ENCODE measurements at regions not wholly inside any gene's neighbourhood (a gene's known extent, or its start where the extent isn't known, plus 50 kb on each side); places are given as distances from the start of the nearest gene placed in this dataset.

DNA sequence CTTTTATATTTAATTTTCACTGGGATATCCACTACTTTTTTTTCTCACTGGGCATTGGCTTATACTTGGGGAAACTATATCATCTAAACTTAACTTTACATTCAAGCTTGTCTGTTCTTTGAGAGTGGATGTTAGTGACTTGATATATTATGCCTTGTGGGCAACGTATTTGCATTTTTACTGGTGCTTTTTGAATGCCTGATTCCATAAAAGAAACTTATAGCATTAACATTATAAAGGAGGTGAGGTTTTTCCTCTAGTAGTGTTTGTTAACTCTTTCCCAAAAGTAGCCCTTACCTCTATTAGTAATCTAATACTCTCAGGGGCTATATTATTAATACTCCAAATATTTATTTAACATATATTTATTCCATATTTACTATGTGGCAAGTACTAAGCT, 416.5 kb downstream of the PLA2G4A start:
- no peaks in the 10 kb centered on the region for H3K9me2 ChIP-seq (replicated peaks; ENCODE audit: insufficient read depth, low read length)

DNA sequence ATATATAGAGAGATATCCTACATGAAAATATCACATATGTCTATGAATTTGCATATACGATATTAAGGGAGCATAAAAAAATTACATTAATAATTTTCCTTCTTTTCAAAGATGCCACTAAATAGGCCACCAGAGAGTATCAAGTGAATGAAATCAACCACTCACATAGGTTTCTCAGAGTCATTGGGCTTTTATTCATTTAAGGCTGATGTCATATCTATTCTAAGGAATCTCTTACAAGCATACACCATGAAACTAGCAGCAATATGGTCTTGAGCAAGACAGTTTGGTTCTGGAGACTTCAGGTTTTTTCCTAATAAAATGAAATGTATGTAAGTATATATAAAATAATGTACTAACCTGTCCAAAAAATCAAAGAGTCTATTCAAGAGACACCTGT, 420.4 kb downstream of the PLA2G4A start:
- TF ChIP-seq EZH2 (optimal IDR thresholded peaks at IDR 0.05; ENCODE audit: low read depth, low read length) (no peak), EZH2phosphoT487 (IDR thresholded peaks at IDR 0.05; ENCODE audit: low read length) (no peak)
- TF ChIP-seq, protein P1, sequence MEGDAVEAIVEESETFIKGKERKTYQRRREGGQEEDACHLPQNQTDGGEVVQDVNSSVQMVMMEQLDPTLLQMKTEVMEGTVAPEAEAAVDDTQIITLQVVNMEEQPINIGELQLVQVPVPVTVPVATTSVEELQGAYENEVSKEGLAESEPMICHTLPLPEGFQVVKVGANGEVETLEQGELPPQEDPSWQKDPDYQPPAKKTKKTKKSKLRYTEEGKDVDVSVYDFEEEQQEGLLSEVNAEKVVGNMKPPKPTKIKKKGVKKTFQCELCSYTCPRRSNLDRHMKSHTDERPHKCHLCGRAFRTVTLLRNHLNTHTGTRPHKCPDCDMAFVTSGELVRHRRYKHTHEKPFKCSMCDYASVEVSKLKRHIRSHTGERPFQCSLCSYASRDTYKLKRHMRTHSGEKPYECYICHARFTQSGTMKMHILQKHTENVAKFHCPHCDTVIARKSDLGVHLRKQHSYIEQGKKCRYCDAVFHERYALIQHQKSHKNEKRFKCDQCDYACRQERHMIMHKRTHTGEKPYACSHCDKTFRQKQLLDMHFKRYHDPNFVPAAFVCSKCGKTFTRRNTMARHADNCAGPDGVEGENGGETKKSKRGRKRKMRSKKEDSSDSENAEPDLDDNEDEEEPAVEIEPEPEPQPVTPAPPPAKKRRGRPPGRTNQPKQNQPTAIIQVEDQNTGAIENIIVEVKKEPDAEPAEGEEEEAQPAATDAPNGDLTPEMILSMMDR (IDR thresholded peaks at IDR 0.05; ENCODE audit: low read length) = no peak
- no peak for DNase-seq

More for the DNA sequence above, 416.5 kb downstream of the PLA2G4A start:
- no peaks in the 10 kb centered on the region for H3K79me2 ChIP-seq (ENCODE audit: low read length)
- H3K4me1 ChIP-seq (ENCODE audit: low read length) = no peaks in the 10 kb centered on the region
- TF ChIP-seq EZH2phosphoT487 (IDR thresholded peaks at IDR 0.05; ENCODE audit: low read length) (no peak), EZH2 (optimal IDR thresholded peaks at IDR 0.05; ENCODE audit: low read depth, low read length) (no peak)
- TF ChIP-seq, protein P1 (IDR thresholded peaks at IDR 0.05; ENCODE audit: low read length) = no peak
- no peak overlapping the region for H3K4me3 ChIP-seq (ENCODE audit: low read length)
- no peak overlapping the region for H3K9ac ChIP-seq (ENCODE audit: low read length)
- no peaks in the 10 kb centered on the region for H3K9me3 ChIP-seq (replicated peaks; ENCODE audit: insufficient read depth, low read length)
- H4K20me1 ChIP-seq (ENCODE audit: insufficient read depth, low read length) = no peaks in the 10 kb centered on the region
- no peak overlapping the region for H3K4me2 ChIP-seq (ENCODE audit: low read depth, low read length)
- H3K36me3 ChIP-seq (replicated peaks; ENCODE audit: insufficient read depth, low read length) = no peaks in the 10 kb centered on the region
- H2AFZ ChIP-seq (ENCODE audit: low read length) = no peak overlapping the region
- no peaks in the 10 kb centered on the region for H3K27me3 ChIP-seq (replicated peaks; ENCODE audit: insufficient read depth, low read length)
- H3F3A ChIP-seq (ENCODE audit: insufficient read depth, low read length) = no peaks in the 10 kb centered on the region
- no peak overlapping the region; the same call in 1 of the 2 replicates for H3K27ac ChIP-seq (ENCODE audit: low read length)
- DNase-seq = no peak

DNA sequence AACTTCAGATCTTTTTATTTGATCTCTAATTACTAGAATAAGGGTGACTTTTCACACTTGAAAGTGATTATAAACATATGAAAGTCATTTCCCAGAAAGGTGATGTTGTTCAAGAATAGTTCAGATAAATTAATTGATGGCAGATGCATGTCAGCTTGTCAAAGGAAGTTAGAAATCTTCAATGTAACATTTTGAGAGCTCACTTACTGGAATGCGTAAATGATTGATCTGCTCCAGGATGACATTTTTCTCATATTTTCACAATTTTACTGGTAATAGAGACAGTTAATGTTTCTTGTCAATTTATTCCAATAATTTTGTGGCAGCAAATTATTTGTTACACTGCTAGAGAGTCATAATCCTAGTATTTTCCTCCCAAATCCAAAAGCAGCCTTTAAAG, 424.2 kb downstream of the PLA2G4A start:
- no peaks in the 10 kb centered on the region for H3K27me3 ChIP-seq (replicated peaks; ENCODE audit: insufficient read depth, low read length)
- TF ChIP-seq EZH2phosphoT487 (IDR thresholded peaks at IDR 0.05; ENCODE audit: low read length) (no peak), EZH2 (optimal IDR thresholded peaks at IDR 0.05; ENCODE audit: low read depth, low read length) (no peak)
- TF ChIP-seq, protein P1 (IDR thresholded peaks at IDR 0.05; ENCODE audit: low read length) = no peak
- no peak overlapping the region for H3K4me3 ChIP-seq (ENCODE audit: low read length)
- DNase-seq = no peak
- no peak overlapping the region for H3K27ac ChIP-seq (ENCODE audit: low read length)
- H3F3A ChIP-seq (ENCODE audit: insufficient read depth, low read length) = no peaks in the 10 kb centered on the region
- no peak overlapping the region for H3K9ac ChIP-seq (ENCODE audit: low read length)
- no peaks in the 10 kb centered on the region for H4K20me1 ChIP-seq (ENCODE audit: insufficient read depth, low read length)
- H3K79me2 ChIP-seq (ENCODE audit: low read length) = no peaks in the 10 kb centered on the region
- H3K9me2 ChIP-seq (replicated peaks; ENCODE audit: insufficient read depth, low read length) = no peaks in the 10 kb centered on the region
- no peaks in the 10 kb centered on the region for H3K4me1 ChIP-seq (ENCODE audit: low read length)
- no peak overlapping the region for H3K4me2 ChIP-seq (ENCODE audit: low read depth, low read length)
- no peaks in the 10 kb centered on the region for H3K36me3 ChIP-seq (replicated peaks; ENCODE audit: insufficient read depth, low read length)
- no peaks in the 10 kb centered on the region for H3K9me3 ChIP-seq (replicated peaks; ENCODE audit: insufficient read depth, low read length)
- H2AFZ ChIP-seq (ENCODE audit: low read length) = no peak overlapping the region

More for the DNA sequence above, 420.4 kb downstream of the PLA2G4A start:
- H3K9ac ChIP-seq (ENCODE audit: low read length) = no peak overlapping the region
- H3K9me3 ChIP-seq (replicated peaks; ENCODE audit: insufficient read depth, low read length) = no peaks in the 10 kb centered on the region
- no peak overlapping the region for H2AFZ ChIP-seq (ENCODE audit: low read length)
- H4K20me1 ChIP-seq (ENCODE audit: insufficient read depth, low read length) = no peaks in the 10 kb centered on the region
- no peak overlapping the region for H3K4me3 ChIP-seq (ENCODE audit: low read length)
- no peaks in the 10 kb centered on the region for H3K79me2 ChIP-seq (ENCODE audit: low read length)
- H3K9me2 ChIP-seq (replicated peaks; ENCODE audit: insufficient read depth, low read length) = no peaks in the 10 kb centered on the region
- H3K27ac ChIP-seq (ENCODE audit: low read length) = no peak overlapping the region
- no peaks in the 10 kb centered on the region for H3K36me3 ChIP-seq (replicated peaks; ENCODE audit: insufficient read depth, low read length)
- no peaks in the 10 kb centered on the region for H3K27me3 ChIP-seq (replicated peaks; ENCODE audit: insufficient read depth, low read length)
- no peaks in the 10 kb centered on the region for H3K4me1 ChIP-seq (ENCODE audit: low read length)
- no peak overlapping the region for H3K4me2 ChIP-seq (ENCODE audit: low read depth, low read length)
- no peaks in the 10 kb centered on the region for H3F3A ChIP-seq (ENCODE audit: insufficient read depth, low read length)

Measured in MM.1S (cell line).